ENCODE measurements at regions not wholly inside any gene's neighbourhood (a gene's known extent, or its start where the extent isn't known, plus 50 kb on each side); places are given as distances from the start of the nearest gene placed in this dataset.

- no peaks in the 10 kb centered on the region for H3K27me3 ChIP-seq (ENCODE audit: insufficient read depth, low read length)
- no peaks in the 10 kb centered on the region for H3K79me2 ChIP-seq (ENCODE audit: insufficient read depth, low read length)
- no peaks in the 10 kb centered on the region for H4K20me1 ChIP-seq (ENCODE audit: insufficient read depth)
- H3K9me3 ChIP-seq (ENCODE audit: control insufficient read depth in 1 of 2, insufficient read depth in 1 of 2, low read depth in 1 of 2, low read length in 2 of 2) = no peaks in the 10 kb centered on the region
- H3K9ac ChIP-seq (ENCODE audit: low read length) = no peak overlapping the region
- H3K36me3 ChIP-seq (ENCODE audit: control insufficient read depth in 1 of 2, insufficient read depth in 2 of 2, low read length in 2 of 2) = no peaks in the 10 kb centered on the region
- intact Hi-C loops (cut with micrococcal nuclease) = no loop called here
- TF ChIP-seq FOSL1 (IDR thresholded peaks at IDR 0.05; ENCODE audit: low read depth) (no peak), EZH2 (IDR thresholded peaks at IDR 0.05) (no peak), ATF3 (IDR thresholded peaks at IDR 0.05) (no peak), ZNF274 (IDR thresholded peaks at IDR 0.05; ENCODE audit: low read depth, low read length) (no peak), EZH2phosphoT487 (IDR thresholded peaks at IDR 0.05; ENCODE audit: borderline replicate concordance) (no peak), CBX3 (IDR thresholded peaks at IDR 0.05; ENCODE audit: low read depth) (no peak), SIN3A (IDR thresholded peaks at IDR 0.05; ENCODE audit: low read depth) (no peak), EGR1 (IDR thresholded peaks at IDR 0.05; ENCODE audit: low read depth) (no peak), JUND (IDR thresholded peaks at IDR 0.05) (no peak), REST (IDR thresholded peaks at IDR 0.05; ENCODE audit: low read depth) (no peak), POLR2A (IDR thresholded peaks at IDR 0.05; ENCODE audit: borderline replicate concordance, extremely low read depth, insufficient read depth, insufficient read length) (no peak), POLR2AphosphoS5 (IDR thresholded peaks at IDR 0.05; ENCODE audit: low read depth, low read length) (no peak)
- no peak overlapping the region for H2AFZ ChIP-seq (ENCODE audit: low read depth, low read length, poor library complexity, severe bottlenecking)
- ChIA-PET CTCF (no interaction called here), POLR2A (no interaction called here), RAD21 (ENCODE audit: low non-redundant PET in 1 of 2, low total read pairs in 2 of 2, uncharacterized antibody in 2 of 2, unreplicated experiment in 2 of 2) (no interaction called here)
- H3K27ac ChIP-seq (ENCODE audit: low read depth, low read length) = no peak overlapping the region
- no peak overlapping the region for H3K4me2 ChIP-seq (ENCODE audit: low read length)
- no peak overlapping the region for H3K4me3 ChIP-seq (replicated peaks in 1 of 2; ENCODE audit: low read depth in 1 of 2, low read length in 2 of 2)
- no peaks in the 10 kb centered on the region; a peak in 1 of 4 replicates for H3K4me1 ChIP-seq (ENCODE audit: control insufficient read depth in 1 of 2, insufficient read depth in 2 of 2, low read length in 2 of 2)
- no peaks in the 10 kb centered on the region for H3K9me2 ChIP-seq (ENCODE audit: insufficient read depth)
- no TSS peak for BruUV-seq (replicated peaks)
- DNase-seq (ENCODE audit: low read depth, low spot score) (no peak), ATAC-seq (no peak)
These were observed 172.1 kb upstream of the IL12A start for GRCh38 chr3:159816512-159816911.

Data from HCT116 (cell line).